HG03280 (cell line): ENCODE measurements at regions not wholly inside any gene's neighbourhood (a gene's known extent, or its start where the extent isn't known, plus 50 kb on each side); places are given as distances from the start of the nearest gene placed in this dataset.

ENCODE experiments used
- ATAC-seq: cut with Tn5 transposase; IDR thresholded peaks from one replicate; pipeline ENCODE4 v1.9.1; 2021; ENCODE audit warnings: mild to moderate bottlenecking, moderate library complexity; ENCODE audit not compliant: unreplicated experiment

- no peak for ATAC-seq
Measured at GRCh38 chr2:66794070-66794469, 359.1 kb downstream of the MEIS1 start.

GRCh38 chr2:66794551-66794950 lies 359.6 kb downstream of the MEIS1 start:
- ATAC-seq = no peak

GRCh38 chr2:66802877-66803276 lies 368.0 kb downstream of the MEIS1 start:
- ATAC-seq = no peak

GRCh38 chr2:66803726-66804125 lies 368.8 kb downstream of the MEIS1 start:
- no peak for ATAC-seq

GRCh38 chr2:66805016-66805865 lies 370.3 kb downstream of the MEIS1 start:
- ATAC-seq = no peak

GRCh38 chr2:66805968-66806367 lies 371.0 kb downstream of the MEIS1 start:
- no peak for ATAC-seq

GRCh38 chr2:66813525-66813924 lies 378.6 kb downstream of the MEIS1 start:
- no peak for ATAC-seq

GRCh38 chr2:66813976-66814375 lies 379.1 kb downstream of the MEIS1 start:
- ATAC-seq = no peak

GRCh38 chr2:66814916-66815315 lies 380.0 kb downstream of the MEIS1 start:
- ATAC-seq = no peak

- no peak for ATAC-seq
Measured at GRCh38 chr2:66815886-66816285, 381.0 kb downstream of the MEIS1 start.

GRCh38 chr2:66821168-66821567 lies 386.2 kb downstream of the MEIS1 start:
- no peak for ATAC-seq

- no peak for ATAC-seq
Measured at GRCh38 chr2:66822186-66822585, 387.3 kb downstream of the MEIS1 start.

GRCh38 chr2:66824926-66825325 lies 390.0 kb downstream of the MEIS1 start:
- ATAC-seq = no peak

GRCh38 chr2:66827851-66828250 lies 392.9 kb downstream of the MEIS1 start:
- no peak for ATAC-seq

- no peak for ATAC-seq
Measured at GRCh38 chr2:66828876-66829275, 394.0 kb downstream of the MEIS1 start.

- ATAC-seq = no peak
Measured at GRCh38 chr2:66830881-66831280, 396.0 kb downstream of the MEIS1 start.

GRCh38 chr2:66832646-66833435 lies 397.9 kb downstream of the MEIS1 start:
- ATAC-seq = no peak

GRCh38 chr2:66834859-66835258 lies 399.9 kb downstream of the MEIS1 start:
- no peak for ATAC-seq

- ATAC-seq = no peak
Measured at GRCh38 chr2:66836851-66837250, 401.9 kb downstream of the MEIS1 start.

GRCh38 chr2:66839551-66840320 lies 404.8 kb downstream of the MEIS1 start:
- ATAC-seq = no peak

- ATAC-seq = no peak
Measured at GRCh38 chr2:66840321-66841002, 405.5 kb downstream of the MEIS1 start.
